ENCODE measurements at regions not wholly inside any gene's neighbourhood (a gene's known extent, or its start where the extent isn't known, plus 50 kb on each side); places are given as distances from the start of the nearest gene placed in this dataset.

GRCh38 chr3:30465454-30465853 is 140.9 kb upstream of the TGFBR2 start:
- H3K4me1 Mint-ChIP-seq, result no peaks in the 10 kb centered on the region
- ATAC-seq (no peak), DNase-seq (ENCODE audit: low spot score) (no peak)
- H3K4me3 Mint-ChIP-seq, result no peak overlapping the region
- ChIA-PET CTCF (no interaction called here), POLR2A (no interaction called here)
- H3K9me3 Mint-ChIP-seq, result no peaks in the 10 kb centered on the region
- no peak overlapping the region for H3K27ac Mint-ChIP-seq
- no peaks in the 10 kb centered on the region for H3K27me3 Mint-ChIP-seq (ENCODE audit: low read depth)
- H3K36me3 Mint-ChIP-seq, result no peaks in the 10 kb centered on the region
- TF ChIP-seq, protein P1, sequence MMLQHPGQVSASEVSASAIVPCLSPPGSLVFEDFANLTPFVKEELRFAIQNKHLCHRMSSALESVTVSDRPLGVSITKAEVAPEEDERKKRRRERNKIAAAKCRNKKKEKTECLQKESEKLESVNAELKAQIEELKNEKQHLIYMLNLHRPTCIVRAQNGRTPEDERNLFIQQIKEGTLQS (CRISPR knock-in tag; conservative IDR thresholded peaks at IDR 0.05), result no peak
- TF ChIP-seq SP1 (CRISPR knock-in tag; conservative IDR thresholded peaks at IDR 0.05), result no peak
- TF ChIP-seq CREB1 (CRISPR knock-in tag; IDR thresholded peaks at IDR 0.05), result no peak
- no peak for TF ChIP-seq CBFB (CRISPR knock-in tag; IDR thresholded peaks at IDR 0.05; ENCODE audit: low read depth)
- TF ChIP-seq SOX15 (CRISPR knock-in tag; IDR thresholded peaks at IDR 0.05), result no peak
- TF ChIP-seq FOXP4 (CRISPR knock-in tag; IDR thresholded peaks at IDR 0.05), result no peak
- TF ChIP-seq PRDM15 (CRISPR knock-in tag; IDR thresholded peaks at IDR 0.05), result no peak
- TF ChIP-seq TEAD1 (CRISPR knock-in tag; IDR thresholded peaks at IDR 0.05), result no peak
- TF ChIP-seq ELF4 (CRISPR knock-in tag; IDR thresholded peaks at IDR 0.05; ENCODE audit: low read depth), result no peak
- TF ChIP-seq, protein P2, sequence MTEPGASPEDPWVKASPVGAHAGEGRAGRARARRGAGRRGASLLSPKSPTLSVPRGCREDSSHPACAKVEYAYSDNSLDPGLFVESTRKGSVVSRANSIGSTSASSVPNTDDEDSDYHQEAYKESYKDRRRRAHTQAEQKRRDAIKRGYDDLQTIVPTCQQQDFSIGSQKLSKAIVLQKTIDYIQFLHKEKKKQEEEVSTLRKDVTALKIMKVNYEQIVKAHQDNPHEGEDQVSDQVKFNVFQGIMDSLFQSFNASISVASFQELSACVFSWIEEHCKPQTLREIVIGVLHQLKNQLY (CRISPR knock-in tag; IDR thresholded peaks at IDR 0.05), result no peak
- TF ChIP-seq, protein P3, sequence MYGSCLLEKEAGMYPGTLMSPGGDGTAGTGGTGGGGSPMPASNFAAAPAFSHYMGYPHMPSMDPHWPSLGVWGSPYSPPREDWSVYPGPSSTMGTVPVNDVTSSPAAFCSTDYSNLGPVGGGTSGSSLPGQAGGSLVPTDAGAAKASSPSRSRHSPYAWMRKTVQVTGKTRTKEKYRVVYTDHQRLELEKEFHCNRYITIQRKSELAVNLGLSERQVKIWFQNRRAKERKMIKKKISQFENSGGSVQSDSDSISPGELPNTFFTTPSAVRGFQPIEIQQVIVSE (CRISPR knock-in tag; IDR thresholded peaks at IDR 0.05; ENCODE audit: borderline replicate concordance), result no peak
- TF ChIP-seq ZNF138 (CRISPR knock-in tag; conservative IDR thresholded peaks at IDR 0.05), result no peak
- TF ChIP-seq NFYB (CRISPR knock-in tag; conservative IDR thresholded peaks at IDR 0.05; ENCODE audit: low read depth), result no peak
- TF ChIP-seq ATF6 (CRISPR knock-in tag; IDR thresholded peaks at IDR 0.05), result no peak
- no peak for TF ChIP-seq NR2C2 (CRISPR knock-in tag; IDR thresholded peaks at IDR 0.05)
- TF ChIP-seq, protein P4, sequence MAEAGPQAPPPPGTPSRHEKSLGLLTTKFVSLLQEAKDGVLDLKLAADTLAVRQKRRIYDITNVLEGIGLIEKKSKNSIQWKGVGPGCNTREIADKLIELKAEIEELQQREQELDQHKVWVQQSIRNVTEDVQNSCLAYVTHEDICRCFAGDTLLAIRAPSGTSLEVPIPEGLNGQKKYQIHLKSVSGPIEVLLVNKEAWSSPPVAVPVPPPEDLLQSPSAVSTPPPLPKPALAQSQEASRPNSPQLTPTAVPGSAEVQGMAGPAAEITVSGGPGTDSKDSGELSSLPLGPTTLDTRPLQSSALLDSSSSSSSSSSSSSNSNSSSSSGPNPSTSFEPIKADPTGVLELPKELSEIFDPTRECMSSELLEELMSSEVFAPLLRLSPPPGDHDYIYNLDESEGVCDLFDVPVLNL (CRISPR knock-in tag; IDR thresholded peaks at IDR 0.05; ENCODE audit: borderline replicate concordance, low read depth), result no peak
- no peak for TF ChIP-seq ZNF425 (CRISPR knock-in tag; conservative IDR thresholded peaks at IDR 0.05)
- no peak for TF ChIP-seq ATF1 (CRISPR knock-in tag; IDR thresholded peaks at IDR 0.05)
- TF ChIP-seq E2F1 (CRISPR knock-in tag; IDR thresholded peaks at IDR 0.05), result no peak
